CD14-positive monocyte (primary cell): ENCODE measurements at regions not wholly inside any gene's neighbourhood (a gene's known extent, or its start where the extent isn't known, plus 50 kb on each side); places are given as distances from the start of the nearest gene placed in this dataset.
"Not testable (repeated sequence)": the region's sequence is repeated elsewhere in the genome, so short reads cannot be mapped to it uniquely, and the experiment has no call there.

ENCODE experiments used
- DNase-seq, 3 donors: peaks; one replicate each; pipeline ENCODE4 v3.0.0-alpha.2; 2011 to 2022
- H2AFZ ChIP-seq: 2 replicates; pipeline ENCODE4 v1.6.0; 2012; ENCODE audit warnings: mild to moderate bottlenecking, low read depth, low read length, inconsistent platforms; ENCODE audit not compliant: insufficient read depth, poor library complexity, severe bottlenecking
- H3K27ac ChIP-seq, 2 donors: 1 replicate in 1 of 2; 2 replicates in 1 of 2; pipeline ENCODE4 v1.5.1; 2012 to 2013; ENCODE audit warnings: low read length in 2 of 2, control low read depth in 1 of 2, inconsistent platforms in 1 of 2, low read depth in 1 of 2, mild to moderate bottlenecking in 1 of 2
- H3K27me3 ChIP-seq, 2 donors: one replicate each; pipeline versions ENCODE4 v1.6.0 to v1.6.1; 2011 to 2013; ENCODE audit warnings: low read length in 2 of 2; ENCODE audit not compliant: control insufficient read depth in 2 of 2, insufficient read depth in 2 of 2
- H3K36me3 ChIP-seq, 2 donors: replicated peaks in 1 of 2; 1 replicate in 1 of 2; 2 replicates in 1 of 2; pipeline versions ENCODE4 v1.5.1 to v1.6.1; 2012 to 2013; ENCODE audit warnings: low read length in 2 of 2, control low read depth in 1 of 2, inconsistent platforms in 1 of 2, mild to moderate bottlenecking in 1 of 2; ENCODE audit not compliant: insufficient read depth in 2 of 2, control insufficient read depth in 1 of 2
- H3K4me1 ChIP-seq, 2 donors: 1 replicate in 1 of 2; 2 replicates in 1 of 2; pipeline versions ENCODE4 v1.5.1 to v1.6.1; 2012 to 2013; ENCODE audit warnings: low read length in 2 of 2, control low read depth in 1 of 2, inconsistent platforms in 1 of 2, mild to moderate bottlenecking in 1 of 2, moderate library complexity in 1 of 2; ENCODE audit not compliant: insufficient read depth in 2 of 2, control insufficient read depth in 1 of 2
- H3K4me2 ChIP-seq: replicated peaks from 2 replicates; pipeline ENCODE3; 2012; ENCODE audit warnings: low read length, moderate library complexity, mild to moderate bottlenecking; ENCODE audit not compliant: poor library complexity, severe bottlenecking; ENCODE audit errors: extremely low read depth
- H3K4me3 ChIP-seq, 3 experiments: fragments of 200-600 bp in 1 of 3; sonication (generic) in 1 of 3; replicated peaks in 1 of 3; 1 replicate in 2 of 3; 2 replicates in 1 of 3; pipeline ENCODE4 v1.5.1; 2011 to 2013; ENCODE audit warnings: low read length in 3 of 3, mild to moderate bottlenecking in 3 of 3, control low read depth in 2 of 3, low read depth in 2 of 3, inconsistent platforms in 1 of 3, moderate library complexity in 1 of 3
- H3K79me2 ChIP-seq: 2 replicates; pipeline ENCODE4 v1.6.0; 2012; ENCODE audit warnings: mild to moderate bottlenecking, control low read depth, inconsistent platforms, low read length, moderate library complexity; ENCODE audit not compliant: insufficient read depth
- H3K9ac ChIP-seq: 2 replicates; pipeline ENCODE4 v1.6.0; 2017; ENCODE audit warnings: low read length, mild to moderate bottlenecking; ENCODE audit not compliant: insufficient read depth, poor library complexity, severe bottlenecking
- H3K9me3 ChIP-seq, 2 donors: replicated peaks in 1 of 2; 1 replicate in 1 of 2; 2 replicates in 1 of 2; pipeline versions ENCODE4 v1.5.1 to v1.6.1; 2012 to 2013; ENCODE audit warnings: low read length in 2 of 2, control low read depth in 1 of 2; ENCODE audit not compliant: control insufficient read depth in 1 of 2, insufficient read depth in 1 of 2
- H4K20me1 ChIP-seq: 2 replicates; pipeline ENCODE4 v1.6.0; 2012; ENCODE audit warnings: mild to moderate bottlenecking, low read length, control low read depth, moderate library complexity; ENCODE audit not compliant: insufficient read depth
- H3K27ac Mint-ChIP-seq, 7 donors: one replicate each; pipeline ENCODE4 v1.8.0; 2020; ENCODE audit warnings: mild to moderate bottlenecking in 7 of 7, mixed read lengths in 7 of 7, moderate library complexity in 6 of 7, inconsistent platforms in 2 of 7
- H3K27me3 Mint-ChIP-seq, 3 donors: one replicate each; pipeline ENCODE4 v1.8.0; 2021 to 2022; ENCODE audit warnings: low read depth in 3 of 3, mild to moderate bottlenecking in 3 of 3, mixed read lengths in 3 of 3, moderate library complexity in 3 of 3, inconsistent platforms in 1 of 3
- H3K36me3 Mint-ChIP-seq, 2 donors: one replicate each; pipeline ENCODE4 v1.8.0; 2020; ENCODE audit warnings: mixed read lengths in 2 of 2, inconsistent platforms in 1 of 2, mild to moderate bottlenecking in 1 of 2
- H3K4me1 Mint-ChIP-seq: one replicate; pipeline ENCODE4 v1.8.0; 2020; ENCODE audit warnings: mild to moderate bottlenecking, mixed read lengths
- H3K4me3 Mint-ChIP-seq, 2 donors: one replicate each; pipeline ENCODE4 v1.8.0; 2020; ENCODE audit warnings: mild to moderate bottlenecking in 2 of 2, mixed read lengths in 2 of 2, moderate library complexity in 1 of 2
- H3K9me3 Mint-ChIP-seq, 7 donors: one replicate each; pipeline ENCODE4 v1.8.0; 2020 to 2022; ENCODE audit warnings: mixed read lengths in 7 of 7, mild to moderate bottlenecking in 6 of 7, moderate library complexity in 6 of 7, inconsistent platforms in 2 of 7
- WGBS: methylation state at CpG from one replicate; pipeline ENCODE4 v1.1.5; 2013; ENCODE audit warnings: missing lambda C conversion rate; ENCODE audit not compliant: insufficient coverage; 5-methylcytosine and 5-hydroxymethylcytosine counted together
- intact Hi-C, 2 donors: fragments of 100-400 bp; cut with micrococcal nuclease; formaldehyde crosslinking; loops; one replicate each; pipeline versions ENCODE4 v1.15.0 to v1.15.1; 2023
- TF ChIP-seq, protein P1 (sequence below): fragments of 200-600 bp; IDR thresholded peaks from one replicate; pipeline ENCODE4 v1.8.0; 2022; ENCODE audit warnings: antibody characterized with exemption, mild to moderate bottlenecking

GRCh38 chr14:26286081-26286912, 311.5 kb downstream of the NOVA1 start:
- Histone ChIP-seq H3K36me3 (no peaks in the 10 kb centered on the region), H3K4me3 (no peak overlapping the region), H3K27ac (no peak overlapping the region), H3K4me1 (no peaks in the 10 kb centered on the region), H3K9ac (no peak overlapping the region), H3K4me2 (no peak overlapping the region), H2AFZ (no peak overlapping the region), H3K9me3 (no peaks in the 10 kb centered on the region), H3K27me3 (no peaks in the 10 kb centered on the region), H3K79me2 (no peaks in the 10 kb centered on the region), H4K20me1 (no peaks in the 10 kb centered on the region)
- H3K27me3 Mint-ChIP-seq = peaks cover 2 to 9% (median 2%) of the 10 kb centered on the region in 3 donors
- no peaks in the 10 kb centered on the region for H3K36me3 Mint-ChIP-seq
- no peaks in the 10 kb centered on the region for H3K4me1 Mint-ChIP-seq
- H3K4me3 Mint-ChIP-seq = no peak overlapping the region
- H3K9me3 Mint-ChIP-seq = peaks cover 0 to 4% (median 2%) of the 10 kb centered on the region in 7 donors
- DNase-seq = no peak
- WGBS = 33% methylated on average over 3 of the region's 9 CpGs
- intact Hi-C loops = no loop called here
- TF ChIP-seq, protein P1, sequence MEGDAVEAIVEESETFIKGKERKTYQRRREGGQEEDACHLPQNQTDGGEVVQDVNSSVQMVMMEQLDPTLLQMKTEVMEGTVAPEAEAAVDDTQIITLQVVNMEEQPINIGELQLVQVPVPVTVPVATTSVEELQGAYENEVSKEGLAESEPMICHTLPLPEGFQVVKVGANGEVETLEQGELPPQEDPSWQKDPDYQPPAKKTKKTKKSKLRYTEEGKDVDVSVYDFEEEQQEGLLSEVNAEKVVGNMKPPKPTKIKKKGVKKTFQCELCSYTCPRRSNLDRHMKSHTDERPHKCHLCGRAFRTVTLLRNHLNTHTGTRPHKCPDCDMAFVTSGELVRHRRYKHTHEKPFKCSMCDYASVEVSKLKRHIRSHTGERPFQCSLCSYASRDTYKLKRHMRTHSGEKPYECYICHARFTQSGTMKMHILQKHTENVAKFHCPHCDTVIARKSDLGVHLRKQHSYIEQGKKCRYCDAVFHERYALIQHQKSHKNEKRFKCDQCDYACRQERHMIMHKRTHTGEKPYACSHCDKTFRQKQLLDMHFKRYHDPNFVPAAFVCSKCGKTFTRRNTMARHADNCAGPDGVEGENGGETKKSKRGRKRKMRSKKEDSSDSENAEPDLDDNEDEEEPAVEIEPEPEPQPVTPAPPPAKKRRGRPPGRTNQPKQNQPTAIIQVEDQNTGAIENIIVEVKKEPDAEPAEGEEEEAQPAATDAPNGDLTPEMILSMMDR = no peak
- H3K27ac Mint-ChIP-seq = no peak overlapping the region

DNA sequence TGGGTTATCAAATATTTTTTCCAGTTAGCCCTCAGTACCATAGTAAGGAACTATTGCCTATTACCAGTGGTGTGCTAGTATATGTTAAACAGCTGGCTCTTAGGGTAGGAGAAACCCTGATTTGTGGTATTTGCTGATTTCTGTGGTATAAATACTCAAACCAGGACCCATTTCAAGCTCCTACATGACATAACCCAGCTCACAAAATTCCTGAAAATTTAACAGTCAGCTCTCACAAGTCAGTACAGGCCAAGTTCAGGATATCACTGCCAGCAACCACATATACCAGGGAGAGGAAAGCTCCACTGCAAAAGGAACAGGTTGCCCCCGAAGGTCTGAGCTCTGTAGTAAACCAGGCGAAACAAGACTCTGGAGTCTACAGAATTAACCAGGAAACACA, 315.3 kb downstream of the NOVA1 start:
- DNase-seq = no peak
- no peaks in the 10 kb centered on the region for H3K9me3 ChIP-seq
- no peak overlapping the region for H3K9ac ChIP-seq
- H3K27ac ChIP-seq = no peak overlapping the region
- no peaks in the 10 kb centered on the region for H3K36me3 Mint-ChIP-seq
- intact Hi-C loops = no loop called here
- no peaks in the 10 kb centered on the region for H4K20me1 ChIP-seq
- no peaks in the 10 kb centered on the region for H3K4me1 ChIP-seq
- no peak overlapping the region for H3K4me2 ChIP-seq
- H3K27me3 Mint-ChIP-seq = peaks cover 2 to 9% (median 2%) of the 10 kb centered on the region in 3 donors
- H3K27ac Mint-ChIP-seq = no peak overlapping the region
- 90% methylated on average over 2 of the region's 2 CpGs for WGBS
- H2AFZ ChIP-seq = no peak overlapping the region
- TF ChIP-seq, protein P1 = no peak
- no peaks in the 10 kb centered on the region for H3K4me1 Mint-ChIP-seq
- no peaks in the 10 kb centered on the region for H3K27me3 ChIP-seq
- H3K4me3 ChIP-seq = no peak overlapping the region
- H3K9me3 Mint-ChIP-seq = peaks cover 0 to 3% (median 0%) of the 10 kb centered on the region in 7 donors
- no peak overlapping the region for H3K4me3 Mint-ChIP-seq
- no peaks in the 10 kb centered on the region for H3K79me2 ChIP-seq
- H3K36me3 ChIP-seq = no peaks in the 10 kb centered on the region

DNA sequence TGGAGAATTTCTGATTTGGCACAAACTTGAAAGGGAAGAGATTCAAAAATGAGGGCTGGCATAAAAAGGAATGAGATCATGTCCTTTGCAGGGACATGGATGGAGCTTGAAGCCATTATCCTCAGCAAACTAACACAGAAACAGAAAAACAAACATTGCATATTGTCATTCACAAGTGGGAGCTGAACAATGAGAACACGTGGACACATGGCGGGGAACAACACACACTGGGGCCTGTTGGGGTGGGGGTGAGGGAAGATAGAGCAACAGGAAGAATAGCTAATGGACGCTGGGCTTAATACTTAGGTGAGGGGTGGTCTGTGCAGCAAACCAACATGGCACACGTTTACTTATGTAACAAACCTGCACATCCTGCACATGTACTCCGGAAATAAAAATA, 315.8 kb downstream of the NOVA1 start:
- H3K36me3 ChIP-seq, H3K4me2 ChIP-seq, H3K27me3 Mint-ChIP-seq, DNase-seq, H3K79me2 ChIP-seq, H3K36me3 Mint-ChIP-seq, H3K9me3 ChIP-seq, H2AFZ ChIP-seq, H3K4me3 ChIP-seq, H4K20me1 ChIP-seq, H3K9ac ChIP-seq, H3K27me3 ChIP-seq, H3K4me1 Mint-ChIP-seq, H3K9me3 Mint-ChIP-seq, intact Hi-C loops, H3K4me1 ChIP-seq, H3K27ac Mint-ChIP-seq, H3K4me3 Mint-ChIP-seq, H3K27ac ChIP-seq: not testable (repeated sequence)
- no CpG with 5 or more reads among the region's 5 CpGs for WGBS
